Stimulated activated CD8-positive, alpha-beta memory T cell treated with anti-CD3 and anti-CD28 coated beads, Interleukin-7, amount 100 ng/mL, for 24 hours (primary cell): ENCODE measurements at regions not wholly inside any gene's neighbourhood (a gene's known extent, or its start where the extent isn't known, plus 50 kb on each side); places are given as distances from the start of the nearest gene placed in this dataset.

Experiments
- DNase-seq: peaks from one replicate; pipeline ENCODE4 v3.0.0-alpha.2; 2020; ENCODE audit warnings: low read depth

DNA sequence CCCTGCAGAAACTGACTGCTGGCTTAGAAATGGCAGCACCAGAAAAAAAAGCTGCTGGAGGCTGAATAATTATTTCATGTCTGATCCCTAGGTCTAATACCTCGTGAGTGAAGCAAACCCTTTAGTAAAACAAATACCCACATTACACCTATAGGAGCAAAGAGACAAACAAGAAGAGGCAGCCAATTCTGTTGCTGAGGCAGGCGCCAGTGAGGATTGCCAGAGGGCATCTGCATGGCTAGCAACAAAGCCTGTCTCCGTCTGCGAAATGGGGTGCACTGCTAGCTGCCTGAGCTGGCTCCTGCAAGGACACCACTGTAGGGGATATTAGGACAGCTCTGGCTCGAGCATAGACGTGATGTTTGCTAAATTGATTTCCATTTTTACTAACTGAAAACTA, 509.7 kb downstream of the TDRD15 start:
- DNase-seq: no peak

DNA sequence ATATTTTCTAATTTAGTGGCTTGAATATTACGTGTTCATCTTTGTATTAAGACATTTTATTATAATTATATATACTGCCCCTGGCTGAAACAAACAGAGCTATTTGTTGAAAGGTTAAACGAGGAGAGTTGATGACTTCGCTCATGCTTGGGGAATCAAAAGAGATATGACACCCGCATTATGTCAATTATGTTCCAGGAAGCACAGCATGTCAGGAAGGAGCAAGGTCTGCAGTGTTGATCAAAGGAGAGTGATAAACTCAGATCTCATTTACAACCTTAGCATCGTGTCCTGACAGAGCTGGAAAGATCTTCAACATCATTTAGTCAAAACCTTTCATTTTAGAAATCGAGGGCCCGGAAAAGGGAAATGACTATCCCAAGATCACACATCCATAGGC, 510.1 kb downstream of the TDRD15 start:
- DNase-seq: no peak

DNA sequence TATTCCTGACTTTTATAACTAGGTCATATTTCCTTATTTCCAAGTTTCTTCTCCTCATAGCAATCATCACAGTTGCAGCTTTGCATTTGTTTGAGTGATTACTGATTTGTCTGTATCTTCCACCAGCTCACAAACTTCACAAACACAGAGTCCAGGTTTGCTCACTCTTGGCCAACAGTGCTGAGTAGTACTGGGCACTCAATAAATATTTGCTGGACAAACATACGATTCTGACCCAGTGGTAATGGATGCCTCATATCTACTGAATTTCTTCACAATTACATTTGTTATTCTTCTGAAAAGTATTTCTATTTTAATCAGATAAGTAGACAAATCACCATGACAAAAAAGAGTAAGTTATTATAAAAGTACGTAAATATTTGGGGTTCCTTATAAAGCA, 516.3 kb downstream of the TDRD15 start:
- no peak for DNase-seq

DNA sequence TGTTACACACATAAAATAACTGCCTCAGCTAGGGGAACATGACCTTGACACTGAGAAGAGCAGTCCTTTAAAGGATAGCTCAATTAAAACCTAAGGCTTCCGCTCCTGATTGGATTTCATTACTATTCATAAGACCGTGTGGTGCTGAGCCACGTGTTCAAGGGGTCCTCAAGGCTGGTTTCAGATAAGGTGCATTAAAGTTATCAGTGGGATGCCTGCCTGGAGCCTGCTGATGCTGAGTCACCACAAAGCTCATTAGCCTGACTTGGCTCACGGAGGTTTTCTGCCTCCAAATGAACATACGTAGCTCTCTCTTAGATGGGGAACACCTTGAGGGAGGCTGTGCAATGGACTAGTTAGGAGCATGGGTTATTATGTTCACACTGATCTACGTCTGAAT, 518.9 kb downstream of the TDRD15 start:
- DNase-seq: no peak

DNA sequence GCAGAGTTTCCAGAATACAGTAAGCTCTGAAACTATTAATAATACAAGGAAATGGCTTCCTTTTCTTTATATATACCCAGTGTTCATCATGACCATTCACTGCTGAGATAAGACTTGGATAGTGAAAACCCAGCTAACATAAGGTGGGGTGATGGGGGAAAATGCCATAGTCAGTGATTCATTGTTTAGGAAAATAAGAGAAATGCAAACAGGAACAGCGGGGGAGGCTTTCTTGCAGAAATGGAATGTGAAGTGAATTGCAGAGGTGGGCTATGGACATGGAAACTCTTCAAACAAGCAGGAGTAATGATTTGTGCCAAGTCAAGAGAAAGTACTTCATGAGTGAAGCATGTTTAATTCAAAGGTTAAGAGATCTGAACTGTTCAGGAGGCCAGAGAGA, 519.4 kb downstream of the TDRD15 start:
- no peak for DNase-seq

DNA sequence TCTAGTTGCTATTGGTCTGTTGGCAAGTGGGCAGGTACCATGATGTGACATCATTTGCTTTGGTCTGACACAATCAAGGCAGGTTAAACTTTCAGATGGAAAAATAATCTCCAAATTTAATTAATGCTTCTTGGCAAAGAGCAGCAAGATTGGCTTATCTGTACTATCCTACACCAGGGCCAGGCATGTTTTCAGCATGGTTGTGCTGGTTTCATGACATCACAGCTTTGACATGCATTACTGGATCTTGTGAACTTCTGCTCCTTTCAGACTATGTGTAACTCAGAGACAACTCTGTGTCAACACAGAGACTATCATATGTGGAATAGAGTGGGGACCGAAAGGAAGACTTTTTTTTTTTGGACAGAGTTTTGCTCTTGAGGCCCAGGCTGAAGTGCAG, 520.5 kb downstream of the TDRD15 start:
- no peak for DNase-seq

DNA sequence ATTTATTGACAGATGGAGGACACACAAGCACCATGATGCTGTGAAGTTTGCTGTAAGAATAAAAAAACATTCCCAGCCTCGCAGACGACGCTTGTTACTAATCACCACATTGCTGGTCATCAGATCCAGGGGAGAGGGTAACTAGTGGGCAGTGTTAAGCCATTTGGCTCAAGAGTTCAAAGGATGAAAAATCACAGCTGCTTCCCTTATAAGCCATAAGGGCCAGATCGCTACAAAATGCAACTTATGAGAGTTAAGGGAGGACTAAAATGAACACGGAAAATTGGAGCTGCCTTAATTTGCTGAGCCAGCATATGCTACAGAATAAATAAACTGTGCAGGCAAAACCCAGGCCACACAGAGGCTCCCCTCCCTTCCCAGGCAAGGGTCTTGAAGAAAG, 522.6 kb downstream of the TDRD15 start:
- no peak for DNase-seq

DNA sequence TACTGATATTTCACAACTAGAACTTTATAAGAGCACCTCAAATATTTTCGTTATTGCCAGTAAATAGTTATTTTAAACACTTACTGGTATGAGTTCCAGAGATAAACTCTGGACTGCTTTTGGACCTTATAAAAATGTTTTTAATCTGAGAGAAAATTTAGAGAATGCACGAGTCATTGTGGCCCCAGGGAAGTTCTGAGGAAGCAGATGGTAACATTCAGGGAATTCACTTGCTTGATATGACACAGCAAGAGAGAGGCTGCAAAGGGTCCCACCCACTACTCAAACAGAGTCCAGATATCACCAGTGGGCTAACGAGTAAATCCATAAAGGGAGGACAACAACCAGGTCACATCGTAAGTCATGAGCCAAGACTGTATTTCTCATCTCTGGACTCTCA, 526.8 kb downstream of the TDRD15 start:
- no peak for DNase-seq

DNA sequence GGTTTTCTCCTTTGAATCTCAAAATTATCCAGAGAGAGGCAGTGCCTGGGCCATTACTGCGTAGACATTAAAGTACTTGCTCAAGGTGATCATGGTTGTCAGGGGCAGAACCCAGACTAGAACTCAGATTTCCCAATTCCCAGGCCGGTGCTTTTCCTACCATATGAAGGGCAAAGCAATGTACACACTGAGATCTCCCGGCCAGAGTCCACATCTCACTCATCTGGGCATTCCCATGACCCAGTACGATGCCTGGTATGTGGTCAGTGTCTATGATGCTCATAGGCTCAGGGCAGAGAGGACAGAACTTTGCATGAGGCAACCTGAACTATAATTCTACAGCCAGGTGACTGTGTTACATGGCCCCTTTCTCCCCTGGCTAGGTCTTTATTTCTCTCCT, 531.4 kb downstream of the TDRD15 start:
- no peak for DNase-seq

DNA sequence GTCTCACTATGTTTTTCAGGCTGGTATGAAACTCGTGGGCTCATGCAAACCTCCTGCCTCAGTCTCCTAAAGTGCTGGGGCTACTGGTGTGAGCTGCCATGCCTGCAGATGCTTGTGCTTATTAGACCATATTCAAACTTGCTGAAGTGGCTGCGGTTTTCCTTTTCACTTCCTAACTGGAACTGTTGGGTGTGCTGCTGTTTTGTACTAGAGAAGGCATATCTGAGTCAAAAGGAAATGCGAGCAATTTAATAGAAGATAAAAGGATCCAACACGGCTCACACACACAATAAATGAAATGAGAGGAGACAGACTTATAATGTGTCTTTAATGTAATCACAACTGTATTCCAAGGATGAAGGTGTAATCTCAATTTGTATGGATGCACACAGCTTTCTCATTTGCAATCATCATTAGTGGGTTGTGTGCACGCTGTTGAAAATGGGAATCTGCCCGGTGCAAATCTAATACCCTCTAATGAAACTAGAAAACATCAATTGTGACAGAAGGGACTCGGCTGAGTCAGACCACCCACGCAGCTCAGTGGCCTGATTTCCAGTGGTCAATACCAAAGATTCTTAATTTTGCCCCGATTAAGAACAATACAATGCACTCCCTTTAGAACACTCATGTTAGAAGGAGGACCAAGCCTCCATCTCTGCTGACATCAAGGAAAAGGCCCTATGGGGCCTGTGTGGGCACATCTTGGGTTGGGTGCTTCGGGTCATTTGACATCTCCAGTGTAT, 532.7 kb downstream of the TDRD15 start:
- no peak for DNase-seq

DNA sequence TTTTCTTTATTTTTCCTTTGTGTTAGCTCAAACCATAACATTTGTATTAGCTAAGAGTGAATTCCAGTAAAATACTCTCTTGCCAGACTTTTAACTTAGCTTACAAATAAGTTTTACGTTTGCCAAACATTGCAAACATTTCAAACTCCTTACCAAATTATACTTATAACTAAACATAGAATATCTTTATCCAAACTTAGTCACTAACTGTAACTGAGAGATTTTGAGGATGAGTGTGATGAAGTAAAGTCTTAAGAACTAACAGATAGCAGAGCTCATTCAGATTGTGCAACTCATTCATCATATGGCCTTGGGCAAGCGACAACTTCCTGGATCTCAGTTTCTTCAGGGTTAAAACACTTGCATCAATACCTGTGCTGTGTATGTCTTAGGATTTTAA, 533.7 kb downstream of the TDRD15 start:
- DNase-seq: no peak

DNA sequence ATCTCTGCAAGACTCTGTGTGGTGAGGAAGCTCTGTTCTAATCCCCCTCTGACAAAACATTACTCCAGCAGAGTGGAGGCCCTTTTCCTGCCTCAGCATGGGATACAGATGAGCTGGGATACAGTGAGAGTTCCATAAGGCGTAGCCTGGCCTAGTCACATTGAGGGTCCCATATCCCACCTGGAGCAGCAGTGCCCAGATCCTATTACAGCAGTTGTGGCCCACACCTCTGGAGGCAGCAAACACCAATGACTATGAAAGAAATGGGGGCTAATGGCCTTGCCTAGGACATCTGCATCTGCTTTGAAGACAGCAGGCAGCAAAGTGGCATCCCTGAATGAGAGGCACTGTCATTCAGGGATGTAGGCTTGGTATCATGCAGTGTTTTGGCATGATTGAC, 534.5 kb downstream of the TDRD15 start:
- DNase-seq: no peak

DNA sequence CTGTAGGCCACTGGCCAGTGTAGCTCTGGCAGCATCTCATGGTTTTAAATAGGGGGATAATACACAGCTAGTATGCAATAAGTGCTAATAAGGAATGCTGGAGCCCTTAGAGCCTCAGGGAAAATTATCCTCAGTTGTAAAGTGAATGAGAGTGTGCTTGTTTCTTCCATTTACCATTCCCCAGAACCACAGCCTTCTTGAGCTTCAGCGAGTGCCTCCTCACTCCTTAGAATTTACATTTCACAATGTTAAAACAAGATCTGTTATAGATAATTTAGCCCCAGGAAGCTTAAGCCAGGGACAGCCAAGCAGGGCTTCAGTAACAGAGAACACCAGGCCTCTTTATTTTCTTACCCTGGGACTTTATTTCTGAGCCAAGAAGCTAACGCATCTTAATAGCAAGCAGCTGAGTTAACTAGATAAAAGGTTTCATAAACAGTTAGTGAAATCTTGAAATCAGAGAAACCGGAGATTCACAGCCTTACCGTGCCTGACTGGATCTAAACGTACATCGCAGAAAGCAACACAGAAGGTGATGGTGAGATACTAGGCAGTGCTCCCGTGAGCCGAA, 535.2 kb downstream of the TDRD15 start:
- DNase-seq: no peak

DNA sequence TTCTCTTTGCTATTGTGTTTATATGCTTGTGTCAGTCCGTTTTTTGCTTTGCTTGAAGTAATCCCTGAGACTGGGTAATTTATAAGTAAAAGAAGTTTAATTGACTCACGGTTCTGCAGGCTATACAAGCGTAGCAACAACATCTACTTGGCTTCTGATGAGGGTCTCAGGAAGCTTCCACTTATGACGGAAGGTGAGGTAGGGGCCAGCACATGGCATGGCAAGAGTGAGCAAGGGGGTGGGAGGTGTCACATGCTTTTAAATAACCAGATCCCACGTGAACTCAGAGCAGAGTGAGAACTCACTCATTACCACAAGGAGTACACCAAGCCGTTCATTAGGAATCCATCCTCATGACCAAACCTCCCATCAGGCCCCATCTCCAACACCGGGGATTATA, 540.3 kb downstream of the TDRD15 start:
- no peak for DNase-seq

DNA sequence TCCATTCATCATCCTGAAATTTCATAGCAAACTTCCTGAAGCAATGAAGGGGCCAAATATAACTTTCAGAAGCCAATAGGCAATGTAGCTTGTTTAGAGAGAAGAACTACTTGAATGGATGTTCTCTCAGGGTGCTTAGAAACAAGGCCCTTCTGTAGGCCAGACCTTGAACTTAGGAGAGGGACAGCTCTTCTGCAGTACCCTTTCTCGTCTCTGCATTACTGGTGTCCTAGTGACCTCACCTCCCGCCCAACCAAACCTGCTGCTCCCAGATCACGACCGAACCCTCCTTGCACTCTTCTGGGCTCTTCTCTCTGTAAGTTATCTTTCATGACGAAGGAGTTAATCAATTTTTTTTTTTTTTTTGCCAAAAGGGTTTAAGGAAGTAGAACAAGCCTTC, 543.9 kb downstream of the TDRD15 start:
- no peak for DNase-seq

DNA sequence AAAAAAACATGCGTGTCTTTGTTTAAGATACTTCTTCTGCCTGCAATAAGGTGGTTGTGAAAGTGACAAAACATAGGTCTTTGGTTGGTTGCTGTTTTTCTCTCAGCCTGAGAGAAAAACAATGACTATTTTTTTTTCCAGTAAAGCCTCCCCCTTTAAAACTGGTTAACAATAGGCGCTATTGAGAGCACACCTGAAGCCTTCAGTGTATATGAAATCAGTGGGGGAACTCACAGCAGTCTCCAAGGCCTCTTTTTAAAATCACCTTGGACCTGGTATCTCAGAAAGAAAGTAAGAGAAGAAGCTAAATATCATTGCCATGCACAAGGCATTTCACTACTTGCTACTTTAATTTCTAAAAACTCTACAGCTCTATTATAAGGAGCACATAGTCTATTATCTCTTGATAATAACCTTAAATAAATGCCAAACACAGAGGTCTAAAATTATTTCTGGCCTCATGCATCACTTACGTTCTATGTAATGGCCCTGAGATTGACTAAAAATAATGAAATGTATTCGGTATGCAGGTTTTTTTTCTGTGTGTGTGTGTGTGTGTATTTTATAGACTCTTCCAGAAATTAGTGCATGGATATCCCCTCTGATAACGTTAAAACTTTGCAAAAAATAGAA, 544.4 kb downstream of the TDRD15 start:
- no peak for DNase-seq

DNA sequence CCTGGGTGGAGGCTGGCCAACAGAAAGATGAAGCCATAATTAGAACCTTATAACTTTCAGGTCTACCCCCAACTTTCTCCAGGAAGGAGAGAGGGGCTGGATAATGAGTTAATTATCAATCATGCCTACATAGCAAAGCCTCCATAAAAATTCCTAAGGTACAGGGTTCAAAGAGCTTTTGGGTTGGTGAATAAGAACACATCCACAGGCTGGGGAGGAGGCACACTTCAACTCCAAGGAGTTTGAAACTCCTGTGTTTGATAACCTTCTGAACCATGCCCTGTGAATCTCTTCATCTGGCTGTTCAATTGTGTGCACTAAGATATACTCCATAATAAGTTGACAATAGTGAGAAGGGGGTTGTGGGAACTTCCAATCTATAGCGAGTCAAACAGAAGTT, 552.3 kb downstream of the TDRD15 start:
- DNase-seq: no peak

DNA sequence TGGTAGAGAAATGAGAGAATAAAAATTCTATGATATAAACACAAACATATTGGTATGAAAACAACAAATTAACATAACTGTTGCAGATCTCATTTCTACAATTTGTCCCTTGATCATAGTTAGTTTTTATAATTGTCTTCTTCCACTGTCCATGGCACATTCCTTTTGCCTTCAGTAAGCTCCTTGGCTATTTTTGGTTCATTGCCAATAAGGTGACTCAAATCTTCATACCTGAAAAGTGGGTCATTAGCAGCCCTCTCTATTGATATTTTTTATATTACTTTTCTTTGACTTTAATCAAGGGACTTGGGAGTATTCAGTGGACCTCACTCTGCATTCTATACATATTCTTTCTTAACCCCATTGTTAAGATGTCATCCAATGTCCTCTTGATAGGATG, 552.9 kb downstream of the TDRD15 start:
- DNase-seq: no peak

DNA sequence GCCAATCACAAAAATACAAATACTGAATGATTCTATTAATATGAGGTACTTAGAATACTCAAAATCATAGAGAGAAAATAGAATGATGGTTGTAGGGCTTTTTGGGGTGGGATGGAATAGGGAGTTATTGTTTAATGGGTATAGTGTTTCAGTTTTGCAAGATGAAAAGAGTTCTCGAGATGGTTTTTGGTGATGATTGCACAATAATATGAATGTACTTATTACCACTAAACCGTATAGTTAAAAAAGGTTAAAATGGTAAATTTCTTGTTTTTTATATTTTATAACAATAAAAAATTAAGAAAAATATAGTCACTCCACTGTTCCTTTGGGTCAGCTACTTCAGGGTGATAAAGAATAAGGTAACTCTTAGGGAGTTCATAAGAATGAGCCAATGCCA, 560.1 kb downstream of the TDRD15 start:
- DNase-seq: no peak

DNA sequence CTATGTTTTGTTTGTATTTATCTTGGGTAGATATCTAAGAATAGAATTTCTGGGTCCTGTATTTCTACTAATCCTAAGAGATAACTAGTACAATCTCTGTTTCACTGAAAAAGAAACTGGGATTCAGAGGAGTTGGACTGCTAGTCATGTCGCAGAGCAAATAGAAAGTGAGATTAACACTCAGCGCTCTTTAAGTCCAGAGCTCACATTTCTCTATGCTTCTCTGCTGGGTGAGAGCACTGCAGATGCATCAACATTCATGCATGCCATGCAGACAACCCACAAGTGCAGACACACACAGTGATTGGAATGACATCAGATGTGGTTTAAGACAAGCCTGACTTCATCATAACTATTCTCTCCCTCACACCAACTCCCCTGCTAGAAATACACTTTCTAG, 563.8 kb downstream of the TDRD15 start:
- DNase-seq: no peak

DNA sequence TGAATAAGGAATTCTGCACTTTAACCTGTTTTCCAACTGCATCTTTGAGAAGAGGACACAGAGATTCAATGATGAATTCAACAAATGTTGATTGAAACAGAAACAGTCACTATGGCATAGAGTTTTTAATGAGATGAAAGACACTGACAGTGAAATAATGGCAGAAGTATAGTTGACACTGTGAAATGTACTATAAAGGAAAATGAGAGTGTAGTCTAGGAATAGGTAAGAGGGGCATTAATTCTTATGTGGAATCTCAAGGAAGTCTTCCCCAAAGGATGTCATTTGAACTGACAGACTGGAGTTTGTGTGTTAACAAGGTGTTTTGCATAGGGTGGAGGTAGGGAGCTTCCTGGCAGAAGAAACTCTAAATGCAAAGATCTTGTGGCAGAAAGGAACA, 566.2 kb downstream of the TDRD15 start:
- no peak for DNase-seq

DNA sequence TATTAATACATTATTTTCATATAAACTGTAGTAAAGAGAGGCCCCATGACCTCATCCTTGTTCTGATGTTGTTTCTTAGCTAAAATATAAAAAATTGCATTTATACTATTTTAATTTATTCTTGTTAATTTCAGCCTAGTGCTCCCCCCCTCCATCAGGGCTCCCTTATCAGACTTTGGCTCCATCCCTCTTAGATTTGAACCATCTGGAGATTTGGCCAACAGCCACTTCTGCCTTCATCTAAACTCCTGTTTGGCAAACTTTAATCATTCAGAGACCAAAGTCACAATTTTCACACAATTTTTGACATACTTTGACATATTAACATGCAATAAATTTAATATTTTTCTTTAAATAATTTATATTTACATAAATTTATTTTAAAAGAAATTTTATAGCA, 569.3 kb downstream of the TDRD15 start:
- no peak for DNase-seq

DNA sequence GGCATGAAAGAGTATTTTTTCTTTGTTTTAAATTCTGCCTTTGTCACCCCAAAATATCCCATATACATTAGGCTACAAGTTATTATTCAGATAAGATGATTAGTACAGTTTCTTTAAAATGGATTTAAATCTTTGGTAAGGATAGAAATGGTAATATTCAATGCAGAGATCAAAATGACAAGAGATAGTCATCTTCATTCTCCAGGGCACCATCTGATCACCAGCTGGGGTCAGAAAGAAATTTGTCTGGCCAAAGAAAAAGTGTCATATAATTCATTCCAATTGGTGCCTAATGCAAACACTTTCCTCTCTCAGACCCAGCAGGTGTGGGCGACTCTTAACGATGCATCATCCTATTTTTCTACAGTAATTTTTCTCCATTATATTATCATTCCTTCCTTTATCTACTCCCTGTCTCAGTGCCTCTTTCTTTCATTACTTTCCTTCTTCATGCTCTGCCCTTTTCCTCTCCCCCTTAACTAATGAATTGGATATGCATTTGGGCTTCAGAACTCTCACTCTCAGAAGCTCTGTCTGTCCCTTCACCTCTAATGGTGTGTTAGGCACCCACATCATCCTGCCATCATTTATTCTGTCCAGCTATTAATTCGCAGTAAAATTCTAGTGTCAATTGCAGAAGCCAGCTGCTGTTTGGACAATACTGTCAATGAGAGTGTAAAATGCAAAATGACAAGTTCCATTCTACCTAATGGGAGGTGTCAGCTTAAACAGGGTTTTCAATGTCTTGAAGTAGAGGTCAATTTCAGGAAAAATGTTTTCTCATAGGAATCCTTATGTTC, 570.5 kb downstream of the TDRD15 start:
- no peak for DNase-seq
